ENCODE measurements at regions not wholly inside any gene's neighbourhood (a gene's known extent, or its start where the extent isn't known, plus 50 kb on each side); places are given as distances from the start of the nearest gene placed in this dataset.

GRCh38 chr6:33921745-33922144 is 117.9 kb upstream of the MLN start:
- H3K27me3 ChIP-seq (ENCODE audit: insufficient read depth, low read length): no peaks in the 10 kb centered on the region
- no peak for DNase-seq

More at GRCh38 chr6:33921745-33922144, 117.9 kb upstream of the MLN start:
- peaks cover 3% of the 10 kb centered on the region for H3K27me3 Mint-ChIP-seq (ENCODE audit: low read depth)
- no peak overlapping the region for H3K56ac ChIP-seq (ENCODE audit: insufficient read length, low read depth, low read length)
- H2AK5ac ChIP-seq (ENCODE audit: insufficient read length, low read length): no peak overlapping the region
- no peak overlapping the region for H2BK20ac ChIP-seq (ENCODE audit: low read depth, low read length, poor library complexity, severe bottlenecking)
- H3K23ac ChIP-seq (ENCODE audit: insufficient read length, low read depth, low read length): no peak overlapping the region
- no peak overlapping the region for H3K14ac ChIP-seq (ENCODE audit: insufficient read depth, low read length)
- H3K9ac ChIP-seq (ENCODE audit: extremely low read depth, insufficient read length, low read length): no peak overlapping the region
- H2BK15ac ChIP-seq (ENCODE audit: low read depth, low read length): no peak overlapping the region
- no peak overlapping the region for H3K4me2 ChIP-seq (ENCODE audit: insufficient read depth, insufficient read length, low read length)
- no peaks in the 10 kb centered on the region for H4K20me1 ChIP-seq (ENCODE audit: control insufficient read depth, insufficient read depth, insufficient read length)
- no peak overlapping the region for H2BK5ac ChIP-seq (ENCODE audit: insufficient read length, low read length)
- no peak overlapping the region for H4K8ac ChIP-seq (replicated peaks; ENCODE audit: insufficient read length, low read depth, low read length)
- H3K18ac ChIP-seq (ENCODE audit: insufficient read length, low read depth, low read length): no peak overlapping the region
- H3K4me1 Mint-ChIP-seq: peaks cover 9 to 21% of the 10 kb centered on the region in 2 experiments
- no peak overlapping the region for H3T11ph ChIP-seq (ENCODE audit: low read length)
- H3K79me2 ChIP-seq (ENCODE audit: insufficient read depth, low read length): no peaks in the 10 kb centered on the region
- no peak overlapping the region for H2BK120ac ChIP-seq (ENCODE audit: low read depth, low read length, poor library complexity, severe bottlenecking)
- no peak overlapping the region for H3K4me3 Mint-ChIP-seq
- H3K36me3 Mint-ChIP-seq (ENCODE audit: insufficient read depth in 1 of 3, low read depth in 3 of 3): no peaks in the 10 kb centered on the region
- H4K5ac ChIP-seq (ENCODE audit: insufficient read length, low read depth, low read length): no peak overlapping the region
- H4K91ac ChIP-seq (ENCODE audit: insufficient read length, low read depth, low read length): no peak overlapping the region
- H3K4me1 ChIP-seq (ENCODE audit: insufficient read depth, low read length): no peaks in the 10 kb centered on the region
- no peak overlapping the region for H3K27ac Mint-ChIP-seq
- H3K23me2 ChIP-seq (ENCODE audit: insufficient read length, low read depth, low read length, poor library complexity, severe bottlenecking): no peaks in the 10 kb centered on the region
- H3K9me3 Mint-ChIP-seq: no peaks in the 10 kb centered on the region; a peak in 2 of 5 replicates
- no peaks in the 10 kb centered on the region for H3K79me1 ChIP-seq (ENCODE audit: insufficient read depth, low read depth, low read length, poor library complexity, severe bottlenecking)
- H2AFZ ChIP-seq (ENCODE audit: low read length): no peak overlapping the region
- no peak for TF ChIP-seq CTCF (conservative IDR thresholded peaks at IDR 0.05)
- no peak overlapping the region for H2BK12ac ChIP-seq (ENCODE audit: insufficient read length, low read depth, low read length)
- H3K27ac ChIP-seq (ENCODE audit: insufficient read length, low read depth, low read length): no peak overlapping the region
- no CpG with 5 or more reads among the region's 5 CpGs for WGBS (ENCODE audit: extremely low coverage, insufficient read length, low lambda C conversion rate)
- H3K9me3 ChIP-seq (ENCODE audit: control insufficient read depth, low read depth, low read length): no peaks in the 10 kb centered on the region
- H3K4ac ChIP-seq (ENCODE audit: low read depth, low read length): no peak overlapping the region

Measured in H9 (cell line).